B cell (primary cell): ENCODE measurements at regions not wholly inside any gene's neighbourhood (a gene's known extent, or its start where the extent isn't known, plus 50 kb on each side); places are given as distances from the start of the nearest gene placed in this dataset.

Source experiments
- CTCF ChIP-seq: fragments of 200-600 bp; IDR thresholded peaks from one replicate; pipeline ENCODE4 v1.8.0; 2022; ENCODE audit warnings: antibody characterized with exemption, mild to moderate bottlenecking
- EZH2 ChIP-seq: IDR thresholded peaks from 2 replicates; pipeline ENCODE4 v1.6.1; 2012; ENCODE audit warnings: borderline replicate concordance, low read depth, mild to moderate bottlenecking, moderate library complexity, low read length; ENCODE audit not compliant: insufficient read depth, poor library complexity, severe bottlenecking

GRCh38 chr4:175371091-175371490, 441.0 kb downstream of the GPM6A start:
- TF ChIP-seq CTCF (no peak), EZH2 (no peak)
